HepG2 (cell line): ENCODE measurements at regions not wholly inside any gene's neighbourhood (a gene's known extent, or its start where the extent isn't known, plus 50 kb on each side); places are given as distances from the start of the nearest gene placed in this dataset.

Experiments
- ATAC-seq: fragments of 200-7000 bp; cut with Tn5 transposase; 3 replicates; pipeline ENCODE4 v1.9.1; 2020; ENCODE audit warnings: mild to moderate bottlenecking, moderate library complexity
- BruUV-seq: library from RNA; stranded (reverse); fragments of 400-500 nt; replicated peaks from 2 replicates; lab custom pipeline; 2021; lab: Mats Ljungman, UMichigan
- CTCF ChIA-PET: fragments of 300-600 bp; formaldehyde crosslinking; extraction: SDS; loops from one replicate; lab custom pipeline; 2021; ENCODE audit warnings: low total read pairs, inconsistent platforms, low intra/inter-chr PET ratio; lab: Yijun Ruan, JAX
- POLR2A ChIA-PET: fragments of 350-600 bp; sonication (Branson Sonifier 250); formaldehyde crosslinking; loops from one replicate; lab custom pipeline; 2020; ENCODE audit warnings: antibody characterized with exemption, inconsistent platforms; lab: Yijun Ruan, JAX
- DNase-seq: peaks from one replicate; pipeline ENCODE4 v3.0.0-alpha.2; 2015; ENCODE audit warnings: low spot score
- FAIRE-seq: peaks from 3 replicates; lab custom pipeline; 2011; peaks lifted over from hg19 to GRCh38; lab: Jason Lieb, UNC
- H2AFZ ChIP-seq: one replicate; pipeline ENCODE4 v1.6.1; 2011; ENCODE audit warnings: low read length, inconsistent platforms
- H3K27ac ChIP-seq: fragments of 300-600 bp; 3 replicates; pipeline ENCODE4 v1.8.0; 2011; ENCODE audit warnings: mixed run types, mild to moderate bottlenecking, mixed read lengths, low read length, inconsistent platforms; ENCODE audit not compliant: insufficient read depth; ENCODE audit errors: extremely low read length
- H3K27me3 ChIP-seq, 2 experiments: fragments of 200-600 bp in 1 of 2; 2 replicates in 1 of 2; 3 replicates in 1 of 2; pipeline versions ENCODE4 v1.6.0 to v1.8.0; 2011; ENCODE audit warnings: low read length in 2 of 2, mild to moderate bottlenecking in 2 of 2, moderate library complexity in 2 of 2, inconsistent platforms in 1 of 2; ENCODE audit not compliant: insufficient read depth in 2 of 2, control insufficient read depth in 1 of 2
- H3K36me3 ChIP-seq, 2 experiments: fragments of 200-600 bp in 1 of 2; replicated peaks in 1 of 2; 2 replicates in 1 of 2; 3 replicates in 1 of 2; pipeline versions ENCODE4 v1.5.1 to v1.8.0; 2011; ENCODE audit warnings: low read length in 2 of 2, inconsistent platforms in 1 of 2; ENCODE audit not compliant: insufficient read depth in 2 of 2, control insufficient read depth in 1 of 2
- H3K4me1 ChIP-seq: 2 replicates; pipeline ENCODE4 v1.5.1; 2012; ENCODE audit warnings: low read length, inconsistent platforms; ENCODE audit not compliant: insufficient read depth
- H3K4me2 ChIP-seq: 2 replicates; pipeline ENCODE4 v1.6.0; 2011; ENCODE audit warnings: low read depth, low read length, inconsistent platforms
- H3K4me3 ChIP-seq, 3 experiments: fragments of 200-600 bp in 1 of 3; sonication (generic), shearing (Covaris generic) in 1 of 3; replicated peaks in 1 of 3; 2 replicates each; pipeline ENCODE4 v1.5.1; 2011 to 2016; ENCODE audit warnings: low read length in 3 of 3, inconsistent platforms in 2 of 3, low read depth in 2 of 3, mild to moderate bottlenecking in 2 of 3, control low read depth in 1 of 3, mixed read lengths in 1 of 3; ENCODE audit not compliant: insufficient read depth in 1 of 3
- H3K79me2 ChIP-seq: one replicate; pipeline ENCODE4 v1.6.1; 2011; ENCODE audit warnings: low read length, inconsistent platforms; ENCODE audit not compliant: insufficient read depth
- H3K9ac ChIP-seq: 2 replicates; pipeline ENCODE4 v1.6.0; 2011; ENCODE audit warnings: mild to moderate bottlenecking, low read depth, low read length, inconsistent platforms; ENCODE audit not compliant: insufficient read depth
- H3K9me3 ChIP-seq: 2 replicates; pipeline ENCODE4 v1.5.1; 2012; ENCODE audit warnings: mild to moderate bottlenecking, low read length
- H4K20me1 ChIP-seq: 2 replicates; pipeline ENCODE4 v1.6.0; 2011; ENCODE audit warnings: inconsistent platforms, mild to moderate bottlenecking, low read length, moderate library complexity; ENCODE audit not compliant: insufficient read depth
- CREM ChIP-seq, 2 experiments: sonication (generic) in 1 of 2; formaldehyde crosslinking in 1 of 2; IDR thresholded peaks; 2 replicates each; pipeline versions ENCODE4 v1.4.0 to v1.6.1; 2016 to 2020; ENCODE audit warnings: antibody characterized with exemption in 1 of 2, mild to moderate bottlenecking in 1 of 2, missing genetic modification reagents in 1 of 2
- ELF3 ChIP-seq: IDR thresholded peaks from 2 replicates; pipeline ENCODE4 v1.6.1; 2016; ENCODE audit warnings: missing genetic modification reagents, missing compliant biosample characterization
- HNRNPH1 ChIP-seq: fragments of 200-400 bp; formaldehyde crosslinking; optimal IDR thresholded peaks from 2 replicates; pipeline ENCODE3; 2017; ENCODE audit warnings: mild to moderate bottlenecking, low read depth, low read length
- HOXA5 ChIP-seq: sonication (generic); formaldehyde crosslinking; IDR thresholded peaks from 2 replicates; pipeline ENCODE4 v1.4.0; 2020; ENCODE audit warnings: missing genetic modification reagents
- JDP2 ChIP-seq: sonication (generic); formaldehyde crosslinking; IDR thresholded peaks from 2 replicates; pipeline ENCODE4 v1.8.1; 2022; ENCODE audit warnings: missing genetic modification reagents, borderline replicate concordance
- MAFG ChIP-seq: sonication (generic); formaldehyde crosslinking; IDR thresholded peaks from 2 replicates; pipeline ENCODE4 v1.5.1; 2020; ENCODE audit warnings: mild to moderate bottlenecking, missing genetic modification reagents
- SMARCE1 ChIP-seq: fragments of 450-650 bp; IDR thresholded peaks from 2 replicates; pipeline ENCODE4 v1.6.1; 2017; ENCODE audit warnings: borderline replicate concordance
- ZNF432 ChIP-seq: sonication (generic); formaldehyde crosslinking; IDR thresholded peaks from 2 replicates; pipeline ENCODE4 v1.5.0; 2020; ENCODE audit warnings: missing genetic modification reagents, mild to moderate bottlenecking, borderline replicate concordance
- ZSCAN29 ChIP-seq: sonication (generic); formaldehyde crosslinking; conservative IDR thresholded peaks from 2 replicates; pipeline ENCODE4 v1.4.0; 2020; ENCODE audit warnings: mild to moderate bottlenecking, missing genetic modification reagents
- WGBS: methylation state at CpG from one replicate; pipeline ENCODE4 v1.1.6; 2017; ENCODE audit warnings: low lambda C conversion rate; 5-methylcytosine and 5-hydroxymethylcytosine counted together
- in situ Hi-C: cut with HindIII; loops from 2 replicates; pipeline ENCODE4 v1.10.0; 2017; ENCODE audit warnings: low pct_unique_long_range_greater_than_20kb; ENCODE audit not compliant: extremely low pct_ligation_motif_present
- intact Hi-C: fragments of 100-400 bp; cut with micrococcal nuclease; formaldehyde crosslinking; loops from one replicate; pipeline ENCODE4 v1.10.0; 2022; ENCODE audit not compliant: unreplicated experiment
- TF ChIP-seq, protein P1 (sequence below): sonication (generic); formaldehyde crosslinking; IDR thresholded peaks from 2 replicates; pipeline ENCODE4 v1.5.1; 2020; ENCODE audit warnings: missing genetic modification reagents, mild to moderate bottlenecking, borderline replicate concordance
- TF ChIP-seq, protein P2 (sequence below): sonication (generic); formaldehyde crosslinking; IDR thresholded peaks from 2 replicates; pipeline ENCODE4 v1.5.0; 2020; ENCODE audit warnings: mild to moderate bottlenecking, missing genetic modification reagents, borderline replicate concordance
- TF ChIP-seq, protein P3 (sequence below): sonication (generic); formaldehyde crosslinking; IDR thresholded peaks from 2 replicates; pipeline ENCODE4 v1.5.0; 2020; ENCODE audit warnings: missing genetic modification reagents

DNA sequence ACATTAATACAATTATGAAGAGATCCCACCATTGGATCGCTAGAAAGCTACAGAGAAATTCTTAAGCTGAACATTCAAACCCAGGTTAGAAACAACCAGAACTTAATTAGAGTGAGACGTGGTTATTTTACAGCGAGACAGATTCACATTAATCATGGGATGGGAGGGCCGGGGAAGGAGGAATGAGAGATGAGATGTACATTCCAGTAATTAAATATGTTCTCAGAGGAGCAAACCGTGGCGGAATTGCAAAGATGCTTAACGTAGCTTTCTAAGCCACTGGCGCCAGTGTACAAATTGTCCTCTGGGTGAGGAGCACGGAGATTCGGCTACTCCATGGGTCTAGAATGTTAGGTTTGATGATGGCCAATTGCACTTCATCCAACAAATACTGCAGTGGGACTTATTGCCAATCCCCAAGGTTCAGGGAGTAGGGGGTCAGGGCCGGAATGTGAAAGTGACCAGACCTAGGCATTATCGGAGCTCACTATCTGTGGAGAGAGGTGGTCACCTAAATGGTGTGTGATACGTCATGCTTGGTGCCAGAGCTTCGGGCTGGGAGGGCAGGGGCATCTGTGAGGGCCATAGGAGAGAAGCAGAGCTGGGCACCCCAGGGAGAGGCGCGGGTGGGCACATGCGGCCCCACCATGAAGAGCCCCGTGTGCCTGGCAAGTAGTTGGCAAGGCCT lies 114.7 kb downstream of the EDN3 start (continued):
- TF ChIP-seq JDP2 (CRISPR knock-in tag) (no peak), CREM (IDR thresholded peaks at IDR 0.05) (no peak), CREM (CRISPR knock-in tag; IDR thresholded peaks at IDR 0.05) (no peak)

DNA sequence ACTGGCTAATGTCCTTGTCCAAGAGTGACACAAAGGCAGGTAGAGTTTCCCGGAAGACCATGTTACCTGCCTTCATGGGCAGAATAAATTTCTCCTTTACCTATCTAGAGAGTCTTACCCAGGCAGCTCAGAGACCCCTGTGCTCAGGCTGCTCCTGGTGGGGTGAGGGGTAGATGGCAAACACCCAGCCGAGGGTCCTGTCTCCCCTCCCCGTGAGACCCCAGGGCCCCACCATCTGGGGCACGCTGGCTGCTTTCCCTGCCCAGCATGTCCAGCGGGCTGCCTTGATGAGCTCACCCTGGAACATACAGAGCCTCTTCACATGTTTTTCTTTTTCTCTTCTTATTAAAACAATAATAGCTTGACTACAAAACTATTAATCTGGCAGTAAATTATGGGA lies 116.5 kb downstream of the EDN3 start:
- Histone ChIP-seq H3K27ac (no peak overlapping the region), H3K4me3 (no peak overlapping the region), H3K9ac (no peak overlapping the region), H3K27me3 (peaks cover 10 to 64% of the 10 kb centered on the region in 2 experiments), H4K20me1 (no peaks in the 10 kb centered on the region), H3K4me1 (no peaks in the 10 kb centered on the region), H3K4me2 (no peak overlapping the region), H3K79me2 (no peaks in the 10 kb centered on the region), H3K9me3 (no peaks in the 10 kb centered on the region), H3K36me3 (no peaks in the 10 kb centered on the region), H2AFZ (no peak overlapping the region)
- intact Hi-C loops (no loop called here), in situ Hi-C loops (no loop called here)
- CTCF ChIA-PET: no interaction called here
- no TSS peak for BruUV-seq
- POLR2A ChIA-PET: no interaction called here
- FAIRE-seq (no peak), DNase-seq (no peak), ATAC-seq (no peak)
- 1% methylated on average over 5 of the region's 5 CpGs for WGBS
- TF ChIP-seq ELF3 (no peak), ZSCAN29 (CRISPR knock-in tag) (no peak), SMARCE1 (no peak), ZNF432 (no peak), HOXA5 (CRISPR knock-in tag) (no peak), MAFG (CRISPR knock-in tag) (no peak), HNRNPH1 (no peak)
- TF ChIP-seq, protein P1, sequence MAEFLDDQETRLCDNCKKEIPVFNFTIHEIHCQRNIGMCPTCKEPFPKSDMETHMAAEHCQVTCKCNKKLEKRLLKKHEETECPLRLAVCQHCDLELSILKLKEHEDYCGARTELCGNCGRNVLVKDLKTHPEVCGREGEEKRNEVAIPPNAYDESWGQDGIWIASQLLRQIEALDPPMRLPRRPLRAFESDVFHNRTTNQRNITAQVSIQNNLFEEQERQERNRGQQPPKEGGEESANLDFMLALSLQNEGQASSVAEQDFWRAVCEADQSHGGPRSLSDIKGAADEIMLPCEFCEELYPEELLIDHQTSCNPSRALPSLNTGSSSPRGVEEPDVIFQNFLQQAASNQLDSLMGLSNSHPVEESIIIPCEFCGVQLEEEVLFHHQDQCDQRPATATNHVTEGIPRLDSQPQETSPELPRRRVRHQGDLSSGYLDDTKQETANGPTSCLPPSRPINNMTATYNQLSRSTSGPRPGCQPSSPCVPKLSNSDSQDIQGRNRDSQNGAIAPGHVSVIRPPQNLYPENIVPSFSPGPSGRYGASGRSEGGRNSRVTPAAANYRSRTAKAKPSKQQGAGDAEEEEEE (CRISPR knock-in tag): no peak
- TF ChIP-seq, protein P2, sequence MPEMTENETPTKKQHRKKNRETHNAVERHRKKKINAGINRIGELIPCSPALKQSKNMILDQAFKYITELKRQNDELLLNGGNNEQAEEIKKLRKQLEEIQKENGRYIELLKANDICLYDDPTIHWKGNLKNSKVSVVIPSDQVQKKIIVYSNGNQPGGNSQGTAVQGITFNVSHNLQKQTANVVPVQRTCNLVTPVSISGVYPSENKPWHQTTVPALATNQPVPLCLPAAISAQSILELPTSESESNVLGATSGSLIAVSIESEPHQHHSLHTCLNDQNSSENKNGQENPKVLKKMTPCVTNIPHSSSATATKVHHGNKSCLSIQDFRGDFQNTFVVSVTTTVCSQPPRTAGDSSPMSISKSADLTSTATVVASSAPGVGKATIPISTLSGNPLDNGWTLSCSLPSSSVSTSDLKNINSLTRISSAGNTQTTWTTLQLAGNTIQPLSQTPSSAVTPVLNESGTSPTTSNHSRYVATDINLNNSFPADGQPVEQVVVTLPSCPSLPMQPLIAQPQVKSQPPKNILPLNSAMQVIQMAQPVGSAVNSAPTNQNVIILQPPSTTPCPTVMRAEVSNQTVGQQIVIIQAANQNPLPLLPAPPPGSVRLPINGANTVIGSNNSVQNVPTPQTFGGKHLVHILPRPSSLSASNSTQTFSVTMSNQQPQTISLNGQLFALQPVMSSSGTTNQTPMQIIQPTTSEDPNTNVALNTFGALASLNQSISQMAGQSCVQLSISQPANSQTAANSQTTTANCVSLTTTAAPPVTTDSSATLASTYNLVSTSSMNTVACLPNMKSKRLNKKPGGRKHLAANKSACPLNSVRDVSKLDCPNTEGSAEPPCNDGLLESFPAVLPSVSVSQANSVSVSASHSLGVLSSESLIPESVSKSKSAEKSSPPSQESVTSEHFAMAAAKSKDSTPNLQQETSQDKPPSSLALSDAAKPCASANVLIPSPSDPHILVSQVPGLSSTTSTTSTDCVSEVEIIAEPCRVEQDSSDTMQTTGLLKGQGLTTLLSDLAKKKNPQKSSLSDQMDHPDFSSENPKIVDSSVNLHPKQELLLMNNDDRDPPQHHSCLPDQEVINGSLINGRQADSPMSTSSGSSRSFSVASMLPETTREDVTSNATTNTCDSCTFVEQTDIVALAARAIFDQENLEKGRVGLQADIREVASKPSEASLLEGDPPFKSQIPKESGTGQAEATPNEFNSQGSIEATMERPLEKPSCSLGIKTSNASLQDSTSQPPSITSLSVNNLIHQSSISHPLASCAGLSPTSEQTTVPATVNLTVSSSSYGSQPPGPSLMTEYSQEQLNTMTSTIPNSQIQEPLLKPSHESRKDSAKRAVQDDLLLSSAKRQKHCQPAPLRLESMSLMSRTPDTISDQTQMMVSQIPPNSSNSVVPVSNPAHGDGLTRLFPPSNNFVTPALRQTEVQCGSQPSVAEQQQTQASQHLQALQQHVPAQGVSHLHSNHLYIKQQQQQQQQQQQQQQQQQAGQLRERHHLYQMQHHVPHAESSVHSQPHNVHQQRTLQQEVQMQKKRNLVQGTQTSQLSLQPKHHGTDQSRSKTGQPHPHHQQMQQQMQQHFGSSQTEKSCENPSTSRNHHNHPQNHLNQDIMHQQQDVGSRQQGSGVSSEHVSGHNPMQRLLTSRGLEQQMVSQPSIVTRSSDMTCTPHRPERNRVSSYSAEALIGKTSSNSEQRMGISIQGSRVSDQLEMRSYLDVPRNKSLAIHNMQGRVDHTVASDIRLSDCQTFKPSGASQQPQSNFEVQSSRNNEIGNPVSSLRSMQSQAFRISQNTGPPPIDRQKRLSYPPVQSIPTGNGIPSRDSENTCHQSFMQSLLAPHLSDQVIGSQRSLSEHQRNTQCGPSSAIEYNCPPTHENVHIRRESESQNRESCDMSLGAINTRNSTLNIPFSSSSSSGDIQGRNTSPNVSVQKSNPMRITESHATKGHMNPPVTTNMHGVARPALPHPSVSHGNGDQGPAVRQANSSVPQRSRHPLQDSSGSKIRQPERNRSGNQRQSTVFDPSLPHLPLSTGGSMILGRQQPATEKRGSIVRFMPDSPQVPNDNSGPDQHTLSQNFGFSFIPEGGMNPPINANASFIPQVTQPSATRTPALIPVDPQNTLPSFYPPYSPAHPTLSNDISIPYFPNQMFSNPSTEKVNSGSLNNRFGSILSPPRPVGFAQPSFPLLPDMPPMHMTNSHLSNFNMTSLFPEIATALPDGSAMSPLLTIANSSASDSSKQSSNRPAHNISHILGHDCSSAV (CRISPR knock-in tag): no peak
- TF ChIP-seq, protein P3, sequence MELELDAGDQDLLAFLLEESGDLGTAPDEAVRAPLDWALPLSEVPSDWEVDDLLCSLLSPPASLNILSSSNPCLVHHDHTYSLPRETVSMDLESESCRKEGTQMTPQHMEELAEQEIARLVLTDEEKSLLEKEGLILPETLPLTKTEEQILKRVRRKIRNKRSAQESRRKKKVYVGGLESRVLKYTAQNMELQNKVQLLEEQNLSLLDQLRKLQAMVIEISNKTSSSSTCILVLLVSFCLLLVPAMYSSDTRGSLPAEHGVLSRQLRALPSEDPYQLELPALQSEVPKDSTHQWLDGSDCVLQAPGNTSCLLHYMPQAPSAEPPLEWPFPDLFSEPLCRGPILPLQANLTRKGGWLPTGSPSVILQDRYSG (CRISPR knock-in tag): no peak
